H9 (cell line): ENCODE measurements at regions not wholly inside any gene's neighbourhood (a gene's known extent, or its start where the extent isn't known, plus 50 kb on each side); places are given as distances from the start of the nearest gene placed in this dataset.

Source experiments
- DNase-seq: peaks from one replicate; pipeline ENCODE4 v3.0.0-alpha.2; 2017
- H2AFZ ChIP-seq: one replicate; pipeline ENCODE4 v1.6.1; 2013; ENCODE audit warnings: mild to moderate bottlenecking, low read length, control low read depth, moderate library complexity
- H2AK5ac ChIP-seq: 2 replicates; pipeline ENCODE4 v1.6.1; 2013; ENCODE audit warnings: low read length, control low read depth, mixed read lengths; ENCODE audit not compliant: insufficient read length
- H2BK120ac ChIP-seq: one replicate; pipeline ENCODE4 v1.6.1; 2013; ENCODE audit warnings: low read depth, mild to moderate bottlenecking, low read length, control low read depth, inconsistent platforms; ENCODE audit not compliant: poor library complexity, severe bottlenecking
- H2BK12ac ChIP-seq: 2 replicates; pipeline ENCODE4 v1.6.1; 2013; ENCODE audit warnings: low read length, control low read depth, mixed read lengths, low read depth; ENCODE audit not compliant: insufficient read length
- H2BK15ac ChIP-seq: 2 replicates; pipeline ENCODE4 v1.6.1; 2013; ENCODE audit warnings: low read depth, low read length, control low read depth
- H2BK20ac ChIP-seq: one replicate; pipeline ENCODE4 v1.6.1; 2013; ENCODE audit warnings: low read depth, mild to moderate bottlenecking, low read length, control low read depth, inconsistent platforms; ENCODE audit not compliant: poor library complexity, severe bottlenecking
- H2BK5ac ChIP-seq: 2 replicates; pipeline ENCODE4 v1.6.1; 2013; ENCODE audit warnings: low read length, control low read depth, mixed read lengths; ENCODE audit not compliant: insufficient read length
- H3K14ac ChIP-seq: 2 replicates; pipeline ENCODE4 v1.6.1; 2013; ENCODE audit warnings: low read length, control low read depth; ENCODE audit not compliant: insufficient read depth
- H3K18ac ChIP-seq: 2 replicates; pipeline ENCODE4 v1.6.1; 2013; ENCODE audit warnings: low read depth, mild to moderate bottlenecking, mixed read lengths, low read length, control low read depth; ENCODE audit not compliant: insufficient read length
- H3K23ac ChIP-seq: 2 replicates; pipeline ENCODE4 v1.6.1; 2013; ENCODE audit warnings: low read length, control low read depth, mixed read lengths, low read depth; ENCODE audit not compliant: insufficient read length
- H3K23me2 ChIP-seq: 2 replicates; pipeline ENCODE4 v1.6.1; 2013; ENCODE audit warnings: low read depth, mild to moderate bottlenecking, mixed read lengths, low read length, control low read depth; ENCODE audit not compliant: insufficient read length, poor library complexity, severe bottlenecking
- H3K27ac ChIP-seq: 2 replicates; pipeline ENCODE4 v1.5.1; 2013; ENCODE audit warnings: low read length, control low read depth, mixed read lengths, low read depth; ENCODE audit not compliant: insufficient read length
- H3K27me3 ChIP-seq: 2 replicates; pipeline ENCODE4 v1.6.1; 2013; ENCODE audit warnings: low read length, control low read depth, inconsistent platforms; ENCODE audit not compliant: insufficient read depth
- H3K4ac ChIP-seq: 2 replicates; pipeline ENCODE4 v1.6.1; 2013; ENCODE audit warnings: low read depth, mild to moderate bottlenecking, control low read depth, inconsistent platforms, low read length, moderate library complexity
- H3K4me1 ChIP-seq: 2 replicates; pipeline ENCODE4 v1.6.1; 2013; ENCODE audit warnings: low read length, control low read depth, inconsistent platforms; ENCODE audit not compliant: insufficient read depth
- H3K4me2 ChIP-seq: 2 replicates; pipeline ENCODE4 v1.6.1; 2013; ENCODE audit warnings: low read length, control low read depth, mixed read lengths; ENCODE audit not compliant: insufficient read length, insufficient read depth
- H3K56ac ChIP-seq: 2 replicates; pipeline ENCODE4 v1.6.1; 2013; ENCODE audit warnings: low read depth, mild to moderate bottlenecking, mixed read lengths, low read length, control low read depth; ENCODE audit not compliant: insufficient read length
- H3K79me1 ChIP-seq: 2 replicates; pipeline ENCODE4 v1.6.1; 2013; ENCODE audit warnings: low read depth, mild to moderate bottlenecking, moderate library complexity, low read length, control low read depth, inconsistent platforms; ENCODE audit not compliant: insufficient read depth, poor library complexity, severe bottlenecking
- H3K79me2 ChIP-seq: 2 replicates; pipeline ENCODE4 v1.6.1; 2013; ENCODE audit warnings: low read length, control low read depth, inconsistent platforms; ENCODE audit not compliant: insufficient read depth
- H3K9ac ChIP-seq: 2 replicates; pipeline ENCODE4 v1.6.1; 2013; ENCODE audit warnings: low read length, control low read depth, mixed read lengths; ENCODE audit not compliant: insufficient read length; ENCODE audit errors: extremely low read depth
- H3K9me3 ChIP-seq: one replicate; pipeline ENCODE4 v1.6.1; 2013; ENCODE audit warnings: low read depth, low read length, inconsistent platforms; ENCODE audit not compliant: control insufficient read depth
- H3T11ph ChIP-seq: one replicate; pipeline ENCODE4 v1.6.1; 2013; ENCODE audit warnings: mild to moderate bottlenecking, low read length, control low read depth, inconsistent platforms
- H4K20me1 ChIP-seq: one replicate; pipeline ENCODE4 v1.6.1; 2013; ENCODE audit not compliant: control insufficient read depth, insufficient read length, insufficient read depth
- H4K5ac ChIP-seq: 2 replicates; pipeline ENCODE4 v1.6.1; 2013; ENCODE audit warnings: low read depth, mild to moderate bottlenecking, mixed read lengths, low read length, control low read depth; ENCODE audit not compliant: insufficient read length
- H4K8ac ChIP-seq: replicated peaks from 2 replicates; pipeline ENCODE4 v1.6.1; 2013; ENCODE audit warnings: low read length, control low read depth, mixed read lengths, low read depth; ENCODE audit not compliant: insufficient read length
- H4K91ac ChIP-seq: 2 replicates; pipeline ENCODE4 v1.6.1; 2013; ENCODE audit warnings: low read depth, mild to moderate bottlenecking, moderate library complexity, mixed read lengths, low read length, control low read depth; ENCODE audit not compliant: insufficient read length
- H3K27ac Mint-ChIP-seq, 3 experiments: 2 replicates in 2 of 3; 3 replicates in 1 of 3; pipeline ENCODE4 v1.8.0; 2020 to 2021; ENCODE audit warnings: mixed read lengths in 3 of 3, mild to moderate bottlenecking in 1 of 3, moderate library complexity in 1 of 3
- H3K27me3 Mint-ChIP-seq: 2 replicates; pipeline ENCODE4 v1.8.0; 2021; ENCODE audit warnings: low read depth, mild to moderate bottlenecking, moderate library complexity, mixed read lengths
- H3K36me3 Mint-ChIP-seq, 3 experiments: 2 replicates in 2 of 3; 3 replicates in 1 of 3; pipeline ENCODE4 v1.8.0; 2020 to 2021; ENCODE audit warnings: low read depth in 3 of 3, mixed read lengths in 3 of 3; ENCODE audit not compliant: insufficient read depth in 1 of 3
- H3K4me1 Mint-ChIP-seq, 2 experiments: 2 replicates each; pipeline ENCODE4 v1.8.0; 2020; ENCODE audit warnings: mixed read lengths in 2 of 2
- H3K4me3 Mint-ChIP-seq, 2 experiments: 2 replicates in 1 of 2; 3 replicates in 1 of 2; pipeline ENCODE4 v1.8.0; 2020 to 2021; ENCODE audit warnings: mild to moderate bottlenecking in 2 of 2, mixed read lengths in 2 of 2, moderate library complexity in 1 of 2
- H3K9me3 Mint-ChIP-seq, 2 experiments: 2 replicates in 1 of 2; 3 replicates in 1 of 2; pipeline ENCODE4 v1.8.0; 2020; ENCODE audit warnings: mild to moderate bottlenecking in 2 of 2, mixed read lengths in 2 of 2, moderate library complexity in 1 of 2
- CTCF ChIP-seq: fragments of 200-600 bp; sonication (generic); conservative IDR thresholded peaks from 3 replicates; pipeline ENCODE4 v1.8.0; 2021; ENCODE audit warnings: antibody characterized with exemption, mild to moderate bottlenecking
- WGBS: extraction: QIAGEN DNeasy Blood & Tissue Kit; methylation state at CpG from one replicate; pipeline ENCODE4 v1.1.7; 2013; ENCODE audit warnings: missing lambda C conversion rate, low lambda C conversion rate, mixed read lengths; ENCODE audit not compliant: insufficient read length; ENCODE audit errors: extremely low coverage; 5-methylcytosine and 5-hydroxymethylcytosine counted together

- H3K4me2 ChIP-seq: no peak overlapping the region
- Mint-ChIP-seq H3K27me3 (no peaks in the 10 kb centered on the region), H3K36me3 (peaks cover 6 to 44% (median 12%) of the 10 kb centered on the region in 3 experiments), H3K4me1 (peaks cover 8 to 10% of the 10 kb centered on the region in 2 experiments), H3K27ac (no peak overlapping the region), H3K4me3 (no peak overlapping the region), H3K9me3 (peaks cover 24 to 44% of the 10 kb centered on the region in 2 experiments; a peak in 4 of 5 replicates)
- H2BK12ac ChIP-seq: no peak overlapping the region
- no peak overlapping the region for H2BK120ac ChIP-seq
- no peak for DNase-seq
- TF ChIP-seq CTCF: no peak
- no peak overlapping the region for H4K8ac ChIP-seq
- no peak overlapping the region for H3K56ac ChIP-seq
- no peaks in the 10 kb centered on the region for H3K23me2 ChIP-seq
- no peak overlapping the region for H2AK5ac ChIP-seq
- H3K18ac ChIP-seq: no peak overlapping the region
- H2AFZ ChIP-seq: no peak overlapping the region
- H4K20me1 ChIP-seq: no peaks in the 10 kb centered on the region
- H3K79me2 ChIP-seq: no peaks in the 10 kb centered on the region
- peaks cover 2% of the 10 kb centered on the region; the same call in 1 of the 2 replicates for H3K4me1 ChIP-seq
- no peak overlapping the region for H3K9ac ChIP-seq
- H4K5ac ChIP-seq: no peak overlapping the region
- no peak overlapping the region for H2BK20ac ChIP-seq
- no peaks in the 10 kb centered on the region for H3K9me3 ChIP-seq
- no peaks in the 10 kb centered on the region for H3K27me3 ChIP-seq
- no peak overlapping the region for H3K23ac ChIP-seq
- WGBS: no CpG with 5 or more reads among the region's 4 CpGs
- H3K27ac ChIP-seq: no peak overlapping the region
- H3K4ac ChIP-seq: no peak overlapping the region
- no peak overlapping the region for H3K14ac ChIP-seq
- H4K91ac ChIP-seq: no peak overlapping the region
- no peak overlapping the region for H2BK15ac ChIP-seq
- no peaks in the 10 kb centered on the region for H3K79me1 ChIP-seq
- no peak overlapping the region for H3T11ph ChIP-seq
- no peak overlapping the region for H2BK5ac ChIP-seq
Measured at GRCh38 chrX:10072786-10073568, 83.8 kb upstream of the CLCN4 start.
